ENCODE measurements at regions not wholly inside any gene's neighbourhood (a gene's known extent, or its start where the extent isn't known, plus 50 kb on each side); places are given as distances from the start of the nearest gene placed in this dataset.
"Not testable (repeated sequence)": the region's sequence is repeated elsewhere in the genome, so short reads cannot be mapped to it uniquely, and the experiment has no call there.

DNA sequence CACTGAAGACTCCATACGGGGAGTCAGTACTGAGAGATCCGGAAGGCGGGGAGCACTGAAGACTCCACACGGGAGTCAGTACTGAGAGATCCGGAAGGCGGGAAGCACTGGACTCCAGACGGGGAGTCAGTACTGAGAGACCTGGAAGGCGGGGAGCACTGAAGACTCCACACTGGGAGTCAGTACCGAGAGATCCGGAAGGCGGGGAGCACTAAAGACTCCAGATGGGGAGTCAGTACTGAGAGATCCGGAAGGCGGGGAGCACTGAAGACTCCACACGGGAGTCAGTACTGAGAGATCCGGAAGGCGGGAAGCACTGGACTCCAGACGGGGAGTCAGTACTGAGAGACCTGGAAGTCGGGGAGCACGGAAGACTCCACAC lies 77.2 kb downstream of the DLL1 start:
- not testable (repeated sequence) for DNase-seq (ENCODE audit: low read depth in 2 of 2)

DNA sequence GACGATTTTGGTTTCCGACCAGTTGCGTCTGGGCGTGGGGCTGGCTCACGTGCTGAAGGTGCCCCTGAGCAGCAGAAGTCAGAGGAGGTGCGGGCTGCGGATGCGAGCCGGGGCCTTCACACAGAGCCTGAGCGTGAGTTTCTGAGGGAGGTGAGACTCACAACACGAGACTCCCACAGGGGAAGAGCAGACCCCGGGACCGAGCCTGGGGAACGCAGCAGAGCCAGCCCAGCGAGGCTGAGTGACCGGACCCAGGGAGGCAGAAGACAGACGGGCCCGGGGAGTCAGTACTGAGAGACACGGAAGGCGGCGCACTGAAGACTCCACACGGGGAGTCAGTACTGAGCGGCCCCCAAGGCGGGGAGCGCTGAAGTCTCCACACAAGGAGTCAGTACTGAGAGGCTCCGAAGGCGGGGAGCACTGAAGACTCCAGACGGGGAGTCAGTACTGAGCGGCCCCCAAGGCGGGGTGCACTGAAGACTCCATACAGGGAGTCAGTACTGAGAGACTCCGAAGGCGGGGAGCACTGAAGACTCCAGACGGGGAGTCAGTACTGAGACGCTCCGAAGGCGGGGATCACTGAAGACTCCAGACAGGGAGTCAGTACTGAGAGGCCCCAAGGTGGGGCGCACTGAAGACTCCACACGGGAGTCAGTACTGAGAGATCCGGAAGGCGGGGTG lies 77.8 kb downstream of the DLL1 start:
- no peak for DNase-seq (ENCODE audit: low read depth in 2 of 2)

DNA sequence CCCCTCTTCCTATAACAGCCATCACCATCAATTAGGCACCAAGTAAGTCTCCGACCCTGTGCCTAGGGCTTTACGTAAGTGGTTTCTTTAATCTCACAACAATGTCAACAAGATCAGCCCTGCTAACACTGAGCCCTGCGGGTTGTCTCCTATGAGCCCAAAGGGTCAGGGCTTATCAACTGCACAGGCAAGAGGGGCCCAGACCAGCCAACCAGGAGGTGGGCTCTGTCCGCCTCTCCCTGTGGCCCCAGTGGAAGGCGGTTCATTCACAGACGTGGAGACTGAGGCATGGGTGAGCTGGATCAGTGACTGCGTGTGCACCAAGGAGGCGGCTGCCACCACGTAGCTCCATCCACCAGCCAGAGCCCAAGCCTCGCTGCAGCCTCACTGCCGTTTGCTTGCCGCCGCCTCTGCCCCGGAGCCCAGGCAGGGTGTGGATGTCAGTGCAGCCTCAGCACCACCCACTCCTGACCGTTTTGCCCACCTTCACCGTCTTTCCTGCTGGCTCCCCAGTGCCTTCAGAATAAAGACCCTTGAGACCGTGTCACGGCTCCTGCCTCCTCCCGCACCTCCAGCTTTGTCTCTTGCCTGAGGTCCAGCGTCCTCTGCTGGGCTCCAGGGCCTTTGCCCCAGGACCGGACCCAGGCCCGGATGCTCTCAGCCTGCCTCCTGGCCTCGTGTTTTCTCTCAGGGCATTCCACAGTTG lies 78.7 kb downstream of the DLL1 start:
- no peak for DNase-seq (ENCODE audit: low read depth in 2 of 2)

GRCh38 chr6:170211404-170212025 lies 79.4 kb downstream of the DLL1 start:
- no peak for DNase-seq (ENCODE audit: low read depth in 2 of 2)

- DNase-seq (ENCODE audit: low read depth in 2 of 2): no peak
Observed at GRCh38 chr6:170210651-170211403, 80.1 kb downstream of the DLL1 start.

DNA sequence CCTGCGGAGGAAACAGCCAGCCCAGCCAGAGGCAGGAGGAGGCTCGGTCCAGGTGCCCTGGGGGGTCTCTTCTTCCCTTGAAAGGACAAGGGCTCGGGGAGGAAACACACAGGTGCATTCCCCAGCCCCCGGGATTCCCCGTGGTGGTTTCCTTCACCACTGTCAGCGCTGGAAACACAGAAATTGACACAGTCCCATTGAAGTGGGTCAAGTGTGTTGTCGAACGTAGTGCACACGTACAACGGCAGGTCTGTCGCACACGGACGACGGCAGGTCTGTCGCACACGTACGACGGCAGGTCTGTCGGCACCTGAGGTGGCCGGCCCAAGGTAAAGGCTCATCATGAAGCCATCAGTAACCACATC lies 80.9 kb downstream of the DLL1 start:
- no peak for DNase-seq (ENCODE audit: low read depth in 2 of 2)

- DNase-seq (ENCODE audit: low read depth in 2 of 2): no peak
Observed at GRCh38 chr6:170209354-170210025, 81.4 kb downstream of the DLL1 start.

DNA sequence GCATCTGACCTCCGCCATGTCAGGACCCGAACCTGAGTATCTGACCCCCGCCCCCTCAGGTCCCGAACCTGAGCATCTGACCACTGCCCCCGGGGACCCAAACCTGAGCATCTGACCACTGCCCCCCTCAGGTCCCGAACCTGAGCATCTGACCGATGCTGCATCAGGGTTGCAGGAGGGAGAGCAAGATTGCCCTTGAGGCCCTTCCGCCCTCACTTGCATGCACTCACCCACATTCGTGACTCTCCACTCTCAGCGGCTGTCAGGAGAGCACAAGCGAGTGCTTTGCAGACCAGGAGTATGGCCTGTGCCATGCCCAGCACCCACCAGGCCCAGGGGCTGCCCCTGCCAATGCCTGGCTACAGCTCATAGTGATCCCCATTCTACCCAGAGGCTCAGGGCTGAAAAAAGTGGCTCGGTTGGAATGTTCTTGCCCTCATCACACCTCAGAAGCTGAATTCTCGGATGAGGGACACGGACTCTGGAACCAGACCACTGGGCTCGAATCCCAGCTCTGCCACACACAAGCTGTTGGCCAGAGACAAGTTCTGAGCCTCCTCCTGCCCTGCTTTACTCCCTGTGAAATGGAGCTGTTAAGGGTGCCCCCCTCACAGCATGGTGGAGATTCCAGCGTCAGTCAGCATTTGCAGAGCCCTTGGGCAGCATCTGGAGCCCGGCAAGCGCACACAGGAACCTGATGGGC lies 82.1 kb downstream of the DLL1 start:
- DNase-seq (ENCODE audit: low read depth in 2 of 2): no peak

- DNase-seq (ENCODE audit: low read depth in 2 of 2): no peak
Observed at GRCh38 chr6:170208182-170208601, 82.7 kb downstream of the DLL1 start.

- DNase-seq (ENCODE audit: low read depth in 2 of 2): no peak
Observed at GRCh38 chr6:170207586-170208181, 83.2 kb downstream of the DLL1 start.

- no peak for DNase-seq (ENCODE audit: low read depth in 2 of 2)
Observed at GRCh38 chr6:170206851-170207431, 83.9 kb downstream of the DLL1 start.

DNA sequence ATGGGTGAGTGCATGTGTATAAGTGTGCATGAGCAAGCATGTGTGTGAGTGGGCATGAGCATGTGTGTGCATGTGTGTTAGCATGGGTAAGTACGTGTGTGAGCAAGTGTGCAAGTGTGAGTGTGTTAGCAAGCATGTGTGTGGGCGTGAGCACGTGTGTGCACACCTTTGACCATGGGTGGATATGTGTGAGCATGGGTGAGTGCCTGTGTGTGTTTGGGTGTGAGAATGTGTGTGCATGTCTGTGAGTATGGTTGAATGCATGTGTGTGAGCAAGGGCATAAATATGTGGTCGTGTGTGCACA lies 84.6 kb downstream of the DLL1 start:
- no peak for DNase-seq (ENCODE audit: low read depth in 2 of 2)

GRCh38 chr6:170205534-170206316 lies 85.2 kb downstream of the DLL1 start:
- no peak for DNase-seq (ENCODE audit: low read depth in 2 of 2)

- DNase-seq (ENCODE audit: low read depth in 2 of 2): no peak
Observed at GRCh38 chr6:170205126-170205525, 85.8 kb downstream of the DLL1 start.

- DNase-seq (ENCODE audit: low read depth in 2 of 2): no peak
Observed at GRCh38 chr6:170203212-170203611, 87.7 kb downstream of the DLL1 start.

DNA sequence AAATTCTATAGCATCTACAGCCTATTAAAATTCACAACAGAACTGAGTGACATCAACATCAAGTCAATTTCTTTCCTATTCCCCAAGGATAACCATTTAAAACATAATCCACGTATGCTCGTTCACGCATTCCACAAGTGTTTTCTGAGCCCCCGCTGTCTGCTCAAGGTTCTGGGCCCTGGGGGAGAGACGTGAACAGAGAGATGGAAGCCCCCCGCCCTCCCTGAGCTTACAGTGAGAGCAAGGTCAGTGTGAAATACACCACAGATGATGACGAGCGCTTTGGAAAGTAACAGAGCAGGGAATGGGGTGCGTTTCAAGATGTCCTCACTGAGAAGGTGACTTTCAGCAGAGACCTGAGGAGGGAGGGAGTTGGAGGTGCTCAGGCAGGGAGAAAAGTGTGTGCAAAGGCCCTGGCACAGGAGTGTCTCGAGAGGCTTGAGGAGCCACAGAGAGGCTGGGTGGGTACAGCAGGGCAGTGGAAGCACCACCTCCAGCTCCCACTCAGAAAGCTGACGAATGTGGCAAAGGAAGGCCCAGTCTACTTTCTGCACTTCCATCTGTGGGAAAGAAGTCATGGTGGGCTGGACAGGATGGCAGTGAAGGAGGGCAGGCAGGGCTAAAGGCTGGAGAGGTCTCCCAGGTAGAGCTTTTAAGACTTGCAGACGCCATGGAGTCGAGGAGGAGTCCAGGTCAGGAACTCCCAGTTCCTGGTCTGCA lies 88.3 kb downstream of the DLL1 start:
- DNase-seq (ENCODE audit: low read depth in 2 of 2): no peak

- DNase-seq (ENCODE audit: low read depth in 2 of 2): no peak
Observed at GRCh38 chr6:170201361-170201760, 89.5 kb downstream of the DLL1 start.

GRCh38 chr6:170200458-170200891 lies 90.4 kb downstream of the DLL1 start:
- no peak for DNase-seq (ENCODE audit: low read depth in 2 of 2)

DNA sequence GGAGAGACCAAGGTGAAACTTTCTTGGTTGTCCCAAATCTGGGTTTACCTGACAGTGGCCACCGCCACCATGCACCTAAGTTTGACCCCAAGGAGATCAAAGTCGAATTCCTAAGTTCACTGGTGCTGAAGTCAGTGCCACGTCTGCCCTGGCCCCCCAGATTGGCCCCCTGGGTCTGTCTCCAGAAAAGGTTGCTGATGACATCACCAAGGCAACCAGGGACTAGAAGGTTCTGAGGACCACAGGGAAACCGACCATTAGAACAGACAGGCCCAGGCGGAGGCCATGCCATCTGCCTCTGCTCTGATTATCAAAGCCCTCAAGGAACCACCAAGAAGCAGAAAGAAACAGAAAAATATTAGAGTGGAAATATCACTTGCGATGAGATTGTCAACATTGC lies 91.2 kb downstream of the DLL1 start:
- DNase-seq (ENCODE audit: low read depth in 2 of 2): no peak
